K562 (cell line): ENCODE measurements at regions not wholly inside any gene's neighbourhood (a gene's known extent, or its start where the extent isn't known, plus 50 kb on each side); places are given as distances from the start of the nearest gene placed in this dataset.

Experiments
- ARNT ChIP-seq, 2 experiments: fragments of 450-650 bp; IDR thresholded peaks; 2 replicates each; pipeline ENCODE4 v1.6.1; 2016; ENCODE audit warnings: mild to moderate bottlenecking in 1 of 2
- ATF1 ChIP-seq, 2 experiments: fragments of 450-650 bp in 1 of 2; IDR thresholded peaks; 2 replicates each; pipeline ENCODE4 v1.6.1; 2016; ENCODE audit warnings: missing compliant biosample characterization in 1 of 2, missing genetic modification characterization in 1 of 2
- BRF1 ChIP-seq: IDR thresholded peaks from 3 replicates; pipeline ENCODE4 v1.6.1; 2011; ENCODE audit warnings: borderline replicate concordance, mild to moderate bottlenecking; ENCODE audit not compliant: insufficient read length; ENCODE audit errors: extremely low read depth
- GTF2E2 ChIP-seq: fragments of 200-800 bp; sonication (Bioruptor generic); IDR thresholded peaks from 2 replicates; pipeline ENCODE4 v1.6.1; 2016; ENCODE audit warnings: missing genetic modification characterization, missing compliant biosample characterization
- NR2C2 ChIP-seq, 2 experiments: fragments of 200-800 bp in 1 of 2; sonication (Bioruptor generic) in 1 of 2; sonication (generic) in 1 of 2; formaldehyde crosslinking in 1 of 2; IDR thresholded peaks; 2 replicates each; pipeline versions ENCODE4 v1.6.1 to v1.8.0; 2016 to 2022; ENCODE audit warnings: mild to moderate bottlenecking in 1 of 2, missing compliant biosample characterization in 1 of 2, missing genetic modification characterization in 1 of 2, missing genetic modification reagents in 1 of 2
- PBX2 ChIP-seq, 2 experiments: IDR thresholded peaks in 1 of 2; conservative IDR thresholded peaks in 1 of 2; 2 replicates each; pipeline ENCODE4 v1.6.1; 2016; ENCODE audit warnings: low read depth in 2 of 2, mild to moderate bottlenecking in 1 of 2, missing compliant biosample characterization in 1 of 2, missing genetic modification characterization in 1 of 2, moderate library complexity in 1 of 2
- PRMT5 ChIP-seq: sonication (generic); formaldehyde crosslinking; IDR thresholded peaks from 2 replicates; pipeline ENCODE4 v1.5.0; 2020; ENCODE audit warnings: missing genetic modification reagents
- RBM25 ChIP-seq: fragments of 200-400 bp; formaldehyde crosslinking; IDR thresholded peaks from 2 replicates; pipeline ENCODE4 v1.6.1; 2018; ENCODE audit warnings: low read length, low read depth, moderate library complexity; ENCODE audit not compliant: severe bottlenecking
- RCOR1 ChIP-seq, 2 experiments: IDR thresholded peaks; 2 replicates each; pipeline ENCODE4 v1.6.1; 2012; ENCODE audit warnings: low read depth in 2 of 2, low read length in 2 of 2, borderline replicate concordance in 1 of 2, improper control_type of control experiment in 1 of 2
- RHOXF2B ChIP-seq: fragments of 250-450 bp; sonication (Bioruptor Pico); conservative IDR thresholded peaks from 2 replicates; pipeline ENCODE4 v1.5.1; 2021
- SOX6 ChIP-seq: fragments of 450-650 bp; IDR thresholded peaks from 2 replicates; pipeline ENCODE4 v1.6.1; 2014; ENCODE audit warnings: mild to moderate bottlenecking
- TARDBP ChIP-seq: fragments of 450-650 bp; IDR thresholded peaks from 2 replicates; pipeline ENCODE4 v1.6.1; 2016
- ZNF174 ChIP-seq: fragments of 250-450 bp; sonication (Bioruptor Pico); IDR thresholded peaks from 2 replicates; pipeline ENCODE4 v1.4.0; 2020; ENCODE audit warnings: mild to moderate bottlenecking
- ZNF316 ChIP-seq: fragments of 450-650 bp; IDR thresholded peaks from 2 replicates; pipeline ENCODE4 v1.6.1; 2016
- ZNF699 ChIP-seq: fragments of 250-450 bp; sonication (Bioruptor Pico); IDR thresholded peaks from 2 replicates; pipeline ENCODE4 v1.8.0; 2021; ENCODE audit warnings: mild to moderate bottlenecking, moderate library complexity; ENCODE audit not compliant: insufficient replicate concordance
- TF ChIP-seq, protein P1 (sequence below): fragments of 250-450 bp; sonication (Bioruptor Pico); IDR thresholded peaks from 2 replicates; pipeline ENCODE4 v1.8.0; 2021; ENCODE audit warnings: moderate library complexity, mild to moderate bottlenecking, inconsistent platforms
- TF ChIP-seq, protein P2 (sequence below): fragments of 450-650 bp; IDR thresholded peaks from 2 replicates; pipeline ENCODE4 v1.6.1; 2018; ENCODE audit warnings: mild to moderate bottlenecking, low read depth; ENCODE audit not compliant: partially characterized antibody
- TF ChIP-seq, protein P3 (sequence below), 2 experiments: fragments of 250-450 bp in 1 of 2; fragments of 450-650 bp in 1 of 2; sonication (Bioruptor Pico) in 1 of 2; IDR thresholded peaks; 2 replicates each; pipeline versions ENCODE4 v1.6.1 to v1.8.0; 2016 to 2021; ENCODE audit warnings: mild to moderate bottlenecking in 2 of 2, moderate library complexity in 2 of 2, missing compliant biosample characterization in 1 of 2, missing genetic modification characterization in 1 of 2
- TF ChIP-seq, protein P4 (sequence below): fragments of 450-650 bp; IDR thresholded peaks from 2 replicates; pipeline ENCODE4 v1.6.1; 2016

GRCh38 chr3:101146946-101147345, 153.7 kb upstream of the ABI3BP start (continued):
- TF ChIP-seq, protein P1, sequence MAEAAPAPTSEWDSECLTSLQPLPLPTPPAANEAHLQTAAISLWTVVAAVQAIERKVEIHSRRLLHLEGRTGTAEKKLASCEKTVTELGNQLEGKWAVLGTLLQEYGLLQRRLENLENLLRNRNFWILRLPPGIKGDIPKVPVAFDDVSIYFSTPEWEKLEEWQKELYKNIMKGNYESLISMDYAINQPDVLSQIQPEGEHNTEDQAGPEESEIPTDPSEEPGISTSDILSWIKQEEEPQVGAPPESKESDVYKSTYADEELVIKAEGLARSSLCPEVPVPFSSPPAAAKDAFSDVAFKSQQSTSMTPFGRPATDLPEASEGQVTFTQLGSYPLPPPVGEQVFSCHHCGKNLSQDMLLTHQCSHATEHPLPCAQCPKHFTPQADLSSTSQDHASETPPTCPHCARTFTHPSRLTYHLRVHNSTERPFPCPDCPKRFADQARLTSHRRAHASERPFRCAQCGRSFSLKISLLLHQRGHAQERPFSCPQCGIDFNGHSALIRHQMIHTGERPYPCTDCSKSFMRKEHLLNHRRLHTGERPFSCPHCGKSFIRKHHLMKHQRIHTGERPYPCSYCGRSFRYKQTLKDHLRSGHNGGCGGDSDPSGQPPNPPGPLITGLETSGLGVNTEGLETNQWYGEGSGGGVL (CRISPR knock-in tag), result no peak
- TF ChIP-seq, protein P2, sequence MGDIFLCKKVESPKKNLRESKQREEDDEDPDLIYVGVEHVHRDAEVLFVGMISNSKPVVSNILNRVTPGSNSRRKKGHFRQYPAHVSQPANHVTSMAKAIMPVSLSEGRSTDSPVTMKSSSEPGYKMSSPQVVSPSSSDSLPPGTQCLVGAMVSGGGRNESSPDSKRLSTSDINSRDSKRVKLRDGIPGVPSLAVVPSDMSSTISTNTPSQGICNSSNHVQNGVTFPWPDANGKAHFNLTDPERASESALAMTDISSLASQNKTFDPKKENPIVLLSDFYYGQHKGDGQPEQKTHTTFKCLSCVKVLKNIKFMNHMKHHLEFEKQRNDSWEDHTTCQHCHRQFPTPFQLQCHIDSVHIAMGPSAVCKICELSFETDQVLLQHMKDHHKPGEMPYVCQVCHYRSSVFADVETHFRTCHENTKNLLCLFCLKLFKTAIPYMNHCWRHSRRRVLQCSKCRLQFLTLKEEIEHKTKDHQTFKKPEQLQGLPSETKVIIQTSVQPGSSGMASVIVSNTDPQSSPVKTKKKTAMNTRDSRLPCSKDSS, result no peak
- TF ChIP-seq GTF2E2 (tag), result no peak
- peak in 1 of 2 experiments; percentile 61; a peak in 1 of 4 replicates for TF ChIP-seq RCOR1 (IDR thresholded peaks at IDR 0.05; ENCODE audit: borderline replicate concordance in 1 of 2, low read depth in 2 of 2, low read length in 2 of 2)
- TF ChIP-seq ZNF316, result no peak
- no peak for TF ChIP-seq ARNT (IDR thresholded peaks at IDR 0.05)
- TF ChIP-seq, protein P3, sequence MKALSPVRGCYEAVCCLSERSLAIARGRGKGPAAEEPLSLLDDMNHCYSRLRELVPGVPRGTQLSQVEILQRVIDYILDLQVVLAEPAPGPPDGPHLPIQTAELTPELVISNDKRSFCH (CRISPR knock-in tag; IDR thresholded peaks at IDR 0.05), result no peak
- TF ChIP-seq, protein P3 (tag; IDR thresholded peaks at IDR 0.05), result no peak
- no peak for TF ChIP-seq NR2C2 (CRISPR knock-in tag; IDR thresholded peaks at IDR 0.05)
- no peak for TF ChIP-seq NR2C2 (tag; IDR thresholded peaks at IDR 0.05)
- TF ChIP-seq TARDBP, result no peak
- TF ChIP-seq RHOXF2B (CRISPR knock-in tag), result no peak
- no peak for TF ChIP-seq ZNF174 (CRISPR knock-in tag)
- TF ChIP-seq SOX6, result peak; percentile 38; the same call in 1 of the 2 replicates
- TF ChIP-seq, protein P4, sequence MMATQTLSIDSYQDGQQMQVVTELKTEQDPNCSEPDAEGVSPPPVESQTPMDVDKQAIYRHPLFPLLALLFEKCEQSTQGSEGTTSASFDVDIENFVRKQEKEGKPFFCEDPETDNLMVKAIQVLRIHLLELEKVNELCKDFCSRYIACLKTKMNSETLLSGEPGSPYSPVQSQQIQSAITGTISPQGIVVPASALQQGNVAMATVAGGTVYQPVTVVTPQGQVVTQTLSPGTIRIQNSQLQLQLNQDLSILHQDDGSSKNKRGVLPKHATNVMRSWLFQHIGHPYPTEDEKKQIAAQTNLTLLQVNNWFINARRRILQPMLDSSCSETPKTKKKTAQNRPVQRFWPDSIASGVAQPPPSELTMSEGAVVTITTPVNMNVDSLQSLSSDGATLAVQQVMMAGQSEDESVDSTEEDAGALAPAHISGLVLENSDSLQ, result peak; percentile 96
- TF ChIP-seq ATF1 (CRISPR knock-in tag; IDR thresholded peaks at IDR 0.05), result no peak
- no peak for TF ChIP-seq ATF1 (tag; IDR thresholded peaks at IDR 0.05)
- no peak for TF ChIP-seq PBX2 (CRISPR knock-in tag; IDR thresholded peaks at IDR 0.05; ENCODE audit: low read depth)
- TF ChIP-seq PBX2 (tag; conservative IDR thresholded peaks at IDR 0.05; ENCODE audit: low read depth), result peak; percentile 83
- no peak for TF ChIP-seq PRMT5 (CRISPR knock-in tag)
- no peak for TF ChIP-seq BRF1
- TF ChIP-seq RBM25, result no peak
- TF ChIP-seq ZNF699, result no peak
